ENCODE measurements at regions not wholly inside any gene's neighbourhood (a gene's known extent, or its start where the extent isn't known, plus 50 kb on each side); places are given as distances from the start of the nearest gene placed in this dataset.

DNA sequence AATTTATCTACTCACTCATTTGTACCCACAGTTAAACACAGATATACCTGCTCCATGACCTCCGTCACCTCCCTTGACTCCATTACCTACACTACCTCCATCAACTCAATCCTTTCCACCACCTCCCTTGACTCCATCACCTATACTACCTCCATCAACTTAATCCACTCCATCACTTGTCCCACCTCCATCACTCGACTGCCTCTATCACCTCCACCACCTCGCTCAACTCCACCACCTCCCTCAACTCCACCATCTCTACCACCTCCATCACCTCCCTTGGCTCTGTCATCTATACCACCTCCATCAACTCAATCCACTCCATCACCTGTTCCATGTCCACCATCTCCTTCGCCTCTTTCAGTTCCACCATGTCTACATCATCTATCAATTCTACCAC, 51.3 kb upstream of the WNT7A start:
- TF ChIP-seq, protein P1, sequence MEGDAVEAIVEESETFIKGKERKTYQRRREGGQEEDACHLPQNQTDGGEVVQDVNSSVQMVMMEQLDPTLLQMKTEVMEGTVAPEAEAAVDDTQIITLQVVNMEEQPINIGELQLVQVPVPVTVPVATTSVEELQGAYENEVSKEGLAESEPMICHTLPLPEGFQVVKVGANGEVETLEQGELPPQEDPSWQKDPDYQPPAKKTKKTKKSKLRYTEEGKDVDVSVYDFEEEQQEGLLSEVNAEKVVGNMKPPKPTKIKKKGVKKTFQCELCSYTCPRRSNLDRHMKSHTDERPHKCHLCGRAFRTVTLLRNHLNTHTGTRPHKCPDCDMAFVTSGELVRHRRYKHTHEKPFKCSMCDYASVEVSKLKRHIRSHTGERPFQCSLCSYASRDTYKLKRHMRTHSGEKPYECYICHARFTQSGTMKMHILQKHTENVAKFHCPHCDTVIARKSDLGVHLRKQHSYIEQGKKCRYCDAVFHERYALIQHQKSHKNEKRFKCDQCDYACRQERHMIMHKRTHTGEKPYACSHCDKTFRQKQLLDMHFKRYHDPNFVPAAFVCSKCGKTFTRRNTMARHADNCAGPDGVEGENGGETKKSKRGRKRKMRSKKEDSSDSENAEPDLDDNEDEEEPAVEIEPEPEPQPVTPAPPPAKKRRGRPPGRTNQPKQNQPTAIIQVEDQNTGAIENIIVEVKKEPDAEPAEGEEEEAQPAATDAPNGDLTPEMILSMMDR (IDR thresholded peaks at IDR 0.05) = no peak
- TF ChIP-seq POLR2A (IDR thresholded peaks at IDR 0.05) = no peak

All from breast epithelium (tissue), 3 donors.